HG03064 (cell line): ENCODE measurements at regions not wholly inside any gene's neighbourhood (a gene's known extent, or its start where the extent isn't known, plus 50 kb on each side); places are given as distances from the start of the nearest gene placed in this dataset.
"Not testable (repeated sequence)": the region's sequence is repeated elsewhere in the genome, so short reads cannot be mapped to it uniquely, and the experiment has no call there.

Experiments used
- ATAC-seq: cut with Tn5 transposase; IDR thresholded peaks from one replicate; pipeline ENCODE4 v1.9.1; 2021; ENCODE audit warnings: low read depth; ENCODE audit not compliant: unreplicated experiment

DNA sequence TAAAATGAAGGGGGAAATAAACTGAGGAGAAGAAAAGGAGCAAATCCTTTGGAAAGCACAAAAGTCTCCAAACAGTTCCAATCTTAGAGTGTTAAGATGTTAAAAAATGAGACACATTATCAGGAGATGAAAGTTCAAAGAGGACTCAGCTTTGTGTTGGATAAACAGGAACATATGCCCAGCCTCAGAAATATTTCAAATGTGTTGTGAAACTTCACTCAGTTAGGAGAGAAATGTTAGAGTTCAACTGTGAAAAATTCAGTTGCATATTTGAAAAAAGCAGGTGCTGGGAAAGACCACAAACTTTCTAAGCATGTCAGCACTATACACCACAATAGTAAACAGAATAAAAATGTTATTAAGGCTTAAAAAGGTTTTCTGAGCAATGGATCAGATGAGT lies 136.8 kb upstream of the PRKD1 start:
- no peak for ATAC-seq

DNA sequence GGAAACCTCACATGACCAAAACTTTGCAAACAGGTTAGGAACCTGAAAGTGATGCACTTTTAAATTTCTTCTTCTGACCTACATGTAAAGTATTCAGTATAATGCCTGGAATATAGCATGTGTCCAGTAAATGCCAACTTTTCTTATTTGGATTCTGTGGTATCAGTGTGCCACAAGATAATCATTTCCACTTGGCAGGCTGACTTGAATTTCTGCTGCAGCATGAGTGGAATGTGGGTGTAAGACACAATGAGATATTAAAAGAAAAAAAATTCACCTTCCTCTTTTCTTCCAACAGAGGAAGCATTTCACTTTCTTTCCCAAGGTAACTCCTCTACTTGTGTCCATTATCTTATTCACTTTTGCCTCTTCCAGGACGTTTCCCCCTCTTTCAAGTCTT lies 141.9 kb upstream of the PRKD1 start:
- ATAC-seq = no peak

DNA sequence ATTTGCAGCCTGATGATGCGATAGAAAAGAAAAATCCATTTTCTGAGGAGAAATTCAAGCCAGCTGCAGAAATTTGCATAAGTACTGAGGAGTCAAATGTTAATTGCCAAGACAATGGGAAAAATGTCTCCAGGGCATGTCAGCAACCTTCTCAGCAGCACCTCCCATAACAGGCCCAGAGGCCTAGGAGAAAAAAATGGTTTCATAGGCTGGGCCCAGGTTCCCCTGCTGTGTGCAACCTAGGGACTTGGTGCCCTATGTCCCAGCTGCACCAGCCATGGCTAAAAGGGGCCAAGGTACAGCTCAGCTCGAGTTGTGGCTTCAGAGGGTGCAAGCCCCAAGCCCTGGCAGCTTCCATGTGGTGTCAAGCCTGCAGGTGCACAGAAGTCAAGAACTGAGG lies 144.8 kb upstream of the PRKD1 start:
- ATAC-seq = not testable (repeated sequence)

DNA sequence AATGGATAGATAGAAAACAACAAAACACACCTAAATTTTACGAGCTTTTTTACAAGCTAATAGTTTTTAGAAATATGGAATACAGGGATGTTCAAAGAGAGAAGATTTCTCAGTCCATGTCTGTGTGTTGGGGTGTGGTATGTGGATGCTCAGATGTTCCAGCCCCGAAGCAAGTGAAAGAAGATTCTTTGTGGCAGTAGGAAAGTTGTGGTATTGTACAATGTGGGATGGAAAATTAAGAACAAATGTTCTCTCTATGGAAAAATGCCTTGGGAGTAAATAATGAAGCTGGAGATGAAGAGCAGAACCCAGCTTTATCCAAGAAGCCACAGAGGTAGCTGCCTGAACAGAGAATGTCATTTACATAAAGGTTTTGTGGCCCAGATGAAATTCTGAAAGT lies 150.3 kb upstream of the PRKD1 start:
- no peak for ATAC-seq

DNA sequence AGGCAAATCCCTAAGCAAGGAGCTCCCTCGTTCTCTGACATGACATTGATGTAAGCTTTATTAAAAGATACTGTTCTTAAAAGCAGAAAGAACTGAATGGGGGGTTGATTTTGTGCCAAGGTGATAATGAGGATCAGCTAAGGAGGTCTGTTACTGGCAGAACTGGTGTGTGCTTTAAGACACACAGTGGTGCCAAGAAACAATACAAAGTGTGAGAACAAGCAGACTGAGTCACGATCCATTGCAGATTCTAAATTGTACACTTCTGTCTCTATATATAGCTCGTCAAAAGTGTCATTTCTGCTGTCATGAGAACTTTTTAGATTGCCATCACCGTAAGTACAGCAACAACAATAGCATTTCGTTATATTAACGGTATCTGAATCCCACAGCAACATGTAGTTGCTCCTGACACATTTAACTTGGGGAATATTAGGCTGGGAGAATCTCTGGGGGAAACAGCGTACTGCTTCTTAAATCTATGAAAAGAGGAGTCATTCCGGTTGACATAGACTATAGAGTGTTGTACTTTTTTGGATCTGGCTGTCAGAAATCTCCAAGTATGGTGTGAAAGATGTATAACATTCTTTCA lies 151.3 kb upstream of the PRKD1 start:
- ATAC-seq = no peak

DNA sequence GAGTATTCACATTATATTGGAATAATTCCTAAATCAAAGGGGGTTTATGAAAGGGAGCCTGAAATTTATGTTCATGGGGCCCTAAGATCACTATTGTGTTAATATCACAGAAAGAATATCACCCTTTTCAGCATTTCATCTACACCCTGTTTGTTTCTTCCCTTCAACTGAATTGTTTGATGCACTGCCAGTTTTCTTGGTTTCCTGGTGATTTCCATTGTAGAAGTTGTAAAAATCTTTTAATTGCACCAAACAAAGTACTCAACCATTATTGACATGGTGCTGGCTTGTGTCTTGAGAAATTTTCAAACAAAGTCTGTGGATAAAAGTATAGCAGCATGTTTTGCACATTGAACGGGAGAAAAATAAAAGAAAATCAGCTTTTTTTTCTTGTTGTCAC lies 154.8 kb upstream of the PRKD1 start:
- no peak for ATAC-seq

DNA sequence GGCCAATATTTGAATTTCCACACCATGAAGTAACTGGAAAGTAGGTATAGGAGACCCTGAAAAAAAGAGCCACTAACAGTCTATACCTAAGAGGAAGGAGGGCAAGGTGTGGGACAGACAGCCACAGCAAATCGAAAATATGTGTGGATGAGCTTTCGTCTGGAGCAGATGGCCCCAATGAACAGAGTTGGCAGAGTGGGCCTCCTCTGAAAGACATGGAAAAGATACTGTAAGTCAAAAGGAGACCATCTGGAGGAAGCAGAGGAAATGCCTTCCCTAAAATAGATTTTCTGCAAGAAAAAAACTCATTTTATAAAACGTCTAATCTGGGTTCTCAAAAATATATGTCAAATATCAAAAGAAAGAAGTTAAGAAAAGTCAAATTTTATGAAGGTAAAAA lies 157.2 kb upstream of the PRKD1 start:
- ATAC-seq = no peak

DNA sequence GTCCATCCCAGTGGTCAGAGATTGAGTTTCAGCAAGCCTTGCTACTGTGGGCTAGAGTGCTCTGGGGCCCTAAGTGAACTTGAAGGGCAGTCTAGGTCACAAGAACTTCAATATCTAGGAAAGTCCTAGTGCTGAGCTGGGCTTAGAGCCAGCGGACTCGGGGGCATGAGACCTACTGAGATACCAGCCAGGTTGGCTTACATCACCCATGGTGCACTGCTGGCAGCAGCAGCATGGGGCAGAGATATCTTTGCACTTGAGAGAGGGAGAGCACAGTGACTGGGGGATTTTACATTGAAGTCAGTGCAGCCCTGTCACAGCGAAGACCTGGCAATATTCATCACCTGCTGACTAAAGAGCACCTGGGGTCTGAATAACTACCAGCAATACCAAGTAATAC lies 158.3 kb upstream of the PRKD1 start:
- ATAC-seq = no peak

DNA sequence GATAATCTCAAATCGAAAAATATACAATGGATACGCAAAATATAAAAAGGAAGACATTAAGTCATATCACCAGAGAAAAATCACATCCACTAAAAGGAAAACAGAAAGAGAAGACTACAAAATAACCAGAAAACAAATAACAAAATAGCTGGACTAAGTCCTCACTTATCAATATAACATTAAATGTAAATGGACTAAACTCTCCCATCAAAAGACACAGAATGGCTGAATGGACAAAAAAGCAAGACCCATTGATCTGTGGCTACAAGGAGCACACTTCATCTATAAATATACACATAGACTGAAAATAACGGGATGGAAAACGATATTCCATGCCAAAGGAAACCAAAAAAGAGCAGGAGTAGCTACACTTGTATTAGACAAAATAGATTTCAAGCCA lies 161.0 kb upstream of the PRKD1 start:
- ATAC-seq = no peak

DNA sequence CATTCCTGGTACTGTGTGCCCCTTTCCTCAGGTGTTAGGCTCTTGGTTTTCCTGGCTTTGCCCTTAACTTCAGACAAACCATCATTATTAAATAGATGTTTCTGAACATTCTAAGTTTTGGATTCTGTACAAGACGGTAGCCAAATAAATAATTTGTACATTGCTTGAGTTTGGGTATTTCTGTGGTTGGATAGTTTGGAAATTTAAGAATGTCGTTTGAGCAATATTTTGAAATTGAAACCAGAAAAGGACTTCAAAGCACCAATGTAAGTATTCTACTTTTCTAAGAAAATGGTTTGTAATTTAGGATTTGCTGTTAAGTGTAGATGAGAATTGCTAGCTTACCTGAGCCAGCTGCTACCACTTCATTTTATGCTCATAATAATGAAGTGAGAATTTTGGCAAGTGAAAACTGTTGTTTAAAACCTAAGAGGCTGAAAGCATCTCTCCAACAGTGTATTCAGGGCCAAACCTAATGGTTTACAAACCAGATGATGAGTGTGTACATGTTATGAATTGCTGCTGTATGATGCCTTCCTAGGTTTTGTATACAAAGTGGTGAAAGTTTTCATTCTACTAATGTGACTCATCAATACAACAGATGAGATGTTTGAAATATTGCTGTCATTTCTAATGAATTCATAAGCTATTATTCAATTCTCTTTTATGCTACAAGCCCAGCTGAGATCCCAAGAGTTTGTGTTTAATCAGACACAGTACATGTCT lies 181.5 kb upstream of the PRKD1 start:
- no peak for ATAC-seq

DNA sequence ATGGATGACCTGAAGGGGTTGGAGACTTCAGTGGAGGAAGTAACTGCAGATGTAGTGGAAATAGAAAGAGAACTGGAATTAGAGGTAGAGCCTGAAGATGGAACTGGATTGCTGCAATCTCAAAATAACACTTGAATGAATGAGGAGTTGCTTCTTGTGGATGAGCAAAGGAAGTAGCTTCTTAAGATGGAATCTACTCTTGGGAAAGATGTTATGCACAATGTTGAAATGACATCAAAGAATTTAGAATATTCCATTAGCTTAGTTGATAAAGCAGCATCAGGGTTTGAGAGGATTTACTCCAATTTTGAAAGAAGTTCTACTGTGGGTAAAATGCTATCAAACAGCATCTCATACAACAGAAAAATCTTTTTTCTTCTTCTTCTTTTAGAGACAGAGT lies 186.4 kb upstream of the PRKD1 start:
- no peak for ATAC-seq

DNA sequence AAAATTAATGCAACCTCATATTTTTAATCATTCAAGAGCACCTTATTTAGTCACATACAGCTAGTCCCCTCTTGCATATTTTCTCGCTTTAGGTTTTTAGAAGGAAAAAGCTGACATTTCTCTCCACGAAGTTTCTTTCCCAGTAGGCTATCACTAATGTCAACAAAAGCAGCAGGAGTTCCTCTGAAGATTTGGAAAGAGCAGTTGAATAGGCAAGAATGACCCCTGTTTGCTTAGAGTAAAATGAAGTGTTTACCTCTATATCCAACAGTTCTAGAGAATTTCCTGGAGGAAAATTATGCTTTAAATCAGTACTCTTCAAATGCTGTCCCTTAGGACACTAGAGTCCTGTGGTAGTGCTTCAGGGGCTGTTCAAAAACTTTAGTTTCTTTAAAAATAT lies 188.1 kb upstream of the PRKD1 start:
- no peak for ATAC-seq

DNA sequence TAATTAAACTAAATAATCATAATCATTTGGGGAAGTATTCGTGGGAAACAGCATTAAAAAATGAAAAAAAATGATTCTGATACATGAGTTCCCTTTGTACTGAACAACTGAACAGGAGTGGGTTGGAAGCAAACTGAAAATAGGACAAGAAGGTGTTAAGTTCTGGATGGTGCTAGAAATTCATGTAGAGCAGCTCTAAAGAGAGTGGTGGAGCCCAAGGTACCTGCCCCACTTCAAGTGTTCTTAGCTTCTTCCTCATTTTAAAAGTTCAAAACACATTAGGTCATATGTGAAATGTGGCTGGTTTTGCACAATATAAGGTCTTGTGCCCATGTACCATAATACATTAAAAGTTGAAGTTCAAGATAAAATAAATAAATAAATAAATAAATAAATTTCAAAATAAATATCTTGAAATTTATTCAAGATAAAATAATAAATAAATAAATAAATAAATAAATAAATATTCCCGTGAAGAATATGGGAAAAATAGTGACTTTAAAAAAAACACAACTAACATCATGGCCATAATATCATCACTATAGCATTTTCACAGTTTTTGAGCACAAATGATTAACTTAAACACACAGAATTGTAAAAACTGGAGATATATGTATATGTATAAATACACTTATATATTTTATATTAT lies 191.5 kb upstream of the PRKD1 start:
- no peak for ATAC-seq

DNA sequence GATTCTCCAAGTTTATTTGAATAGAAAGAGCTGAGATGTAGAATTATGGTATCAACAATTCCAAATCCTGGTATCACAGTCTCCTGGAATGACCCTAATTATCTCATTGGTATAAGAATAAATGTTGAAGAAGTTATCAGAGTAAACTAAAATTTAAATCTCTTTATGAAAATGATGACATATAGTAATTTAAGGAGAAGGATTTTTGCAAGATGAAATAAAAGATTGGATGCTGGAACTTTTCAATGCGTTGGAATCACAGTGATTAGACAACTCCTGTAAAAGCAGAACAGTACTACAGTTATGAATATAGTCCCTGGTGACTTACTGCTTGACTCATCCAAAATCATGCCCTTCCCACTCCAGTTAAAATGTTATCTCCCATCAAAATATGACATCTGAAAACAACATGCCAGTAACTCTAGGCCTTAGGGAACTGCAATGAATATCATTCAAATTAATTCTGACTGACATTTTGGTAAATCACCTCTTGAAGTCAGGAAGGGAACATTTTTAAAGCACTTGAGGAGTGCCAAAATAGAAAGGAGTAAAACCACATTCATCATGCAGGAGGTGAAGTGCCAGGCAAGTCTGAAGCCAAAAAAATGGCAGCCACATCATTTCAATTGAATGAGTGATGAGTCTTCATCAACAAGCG lies 197.8 kb upstream of the PRKD1 start:
- ATAC-seq = no peak

DNA sequence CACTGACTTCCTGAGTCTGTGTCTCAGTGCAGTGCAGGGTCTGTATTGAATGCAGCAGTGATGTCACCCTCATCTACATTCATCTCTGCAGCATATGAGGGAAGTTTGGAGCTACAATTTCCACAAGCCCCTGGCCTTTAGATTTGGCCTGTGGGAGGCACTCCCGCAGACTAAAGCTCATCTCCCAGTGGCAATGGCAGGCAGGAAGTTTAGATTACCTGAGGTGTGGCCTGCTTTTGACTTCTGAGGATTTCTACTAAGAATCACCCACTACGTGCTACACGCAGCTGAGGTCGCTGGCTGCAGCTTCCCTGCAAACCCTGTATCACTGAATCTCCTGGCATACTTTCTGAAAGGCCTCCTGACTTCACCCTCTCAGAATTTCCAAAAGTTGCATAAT lies 202.2 kb upstream of the PRKD1 start:
- no peak for ATAC-seq

DNA sequence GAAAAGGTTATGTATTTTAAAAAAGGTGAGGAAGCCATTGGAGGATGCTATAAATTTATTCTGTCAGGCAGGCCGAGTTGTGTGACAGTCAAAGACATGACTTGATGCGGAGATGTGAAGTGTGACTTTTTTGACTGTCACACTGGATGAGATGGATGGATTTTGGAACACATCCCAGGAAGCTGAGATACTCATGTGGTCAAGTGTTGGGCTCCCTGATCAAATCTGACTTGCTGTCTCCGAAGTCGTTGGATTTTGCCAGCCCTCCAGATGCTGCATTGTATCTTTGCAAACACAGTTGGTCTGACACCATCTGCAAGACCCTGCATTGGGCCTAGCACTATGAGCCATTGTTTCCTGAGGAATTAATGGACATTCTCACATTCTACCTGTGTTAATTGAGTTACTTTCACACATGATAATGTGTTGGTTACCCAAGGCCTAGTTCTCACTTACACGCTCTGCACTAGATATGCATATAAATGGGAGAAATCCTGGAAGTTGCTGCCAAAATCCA lies 204.0 kb upstream of the PRKD1 start:
- no peak for ATAC-seq

DNA sequence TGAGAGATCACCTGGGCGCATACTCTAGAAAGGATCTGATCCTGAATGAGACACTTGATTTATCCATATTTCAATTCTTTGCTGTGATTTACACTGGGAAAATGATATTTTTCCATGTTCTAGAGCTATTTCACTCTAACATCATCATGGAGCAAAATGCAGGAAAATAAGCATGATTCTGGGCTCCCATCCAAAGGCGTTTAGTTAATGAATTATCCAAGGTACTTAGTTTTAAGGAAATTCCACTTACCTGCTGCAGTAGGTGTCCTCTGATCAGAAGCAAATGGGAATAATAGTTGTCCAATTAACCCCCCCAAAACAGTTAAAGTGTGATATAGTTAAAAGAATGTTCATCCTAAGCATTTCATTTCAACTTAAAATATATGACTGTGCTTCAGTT lies 204.5 kb upstream of the PRKD1 start:
- no peak for ATAC-seq

DNA sequence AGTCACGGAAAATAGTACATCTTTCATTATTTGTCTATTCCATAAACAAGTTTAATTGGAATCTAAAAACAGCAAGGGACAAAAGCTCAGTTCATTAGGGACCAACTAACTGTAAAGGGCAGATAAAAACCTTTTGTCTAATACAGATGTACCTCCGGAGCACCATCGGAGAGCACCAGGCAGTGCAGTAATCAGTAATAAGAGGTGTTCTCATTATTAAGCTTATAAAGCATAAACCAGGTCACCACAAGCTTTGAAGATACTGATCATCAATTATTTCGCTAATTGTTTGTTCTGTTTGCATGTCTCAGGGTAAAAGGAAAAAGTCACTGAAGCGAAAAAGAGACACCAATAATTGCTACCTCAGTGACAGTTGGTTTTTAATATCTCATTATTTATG lies 207.3 kb upstream of the PRKD1 start:
- no peak for ATAC-seq

DNA sequence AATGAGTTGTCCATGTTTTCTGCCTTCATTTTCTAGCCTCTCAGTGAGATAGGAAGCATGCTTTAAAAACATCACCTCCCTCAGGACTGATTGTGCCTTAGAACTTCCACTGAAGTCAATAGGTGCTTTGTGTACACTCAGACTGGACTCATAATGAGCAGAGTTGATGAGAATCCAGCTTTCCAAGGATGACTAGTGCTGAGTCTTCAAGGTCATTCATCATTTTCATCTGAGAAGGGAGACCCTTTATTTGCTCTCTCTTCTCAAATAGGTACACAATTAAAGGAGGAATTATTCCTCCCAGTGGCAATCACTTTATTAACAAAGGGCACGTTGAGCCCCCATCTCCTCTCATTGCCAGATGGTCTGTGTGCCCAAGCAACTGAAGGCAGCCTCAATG lies 210.9 kb upstream of the PRKD1 start:
- ATAC-seq = no peak

DNA sequence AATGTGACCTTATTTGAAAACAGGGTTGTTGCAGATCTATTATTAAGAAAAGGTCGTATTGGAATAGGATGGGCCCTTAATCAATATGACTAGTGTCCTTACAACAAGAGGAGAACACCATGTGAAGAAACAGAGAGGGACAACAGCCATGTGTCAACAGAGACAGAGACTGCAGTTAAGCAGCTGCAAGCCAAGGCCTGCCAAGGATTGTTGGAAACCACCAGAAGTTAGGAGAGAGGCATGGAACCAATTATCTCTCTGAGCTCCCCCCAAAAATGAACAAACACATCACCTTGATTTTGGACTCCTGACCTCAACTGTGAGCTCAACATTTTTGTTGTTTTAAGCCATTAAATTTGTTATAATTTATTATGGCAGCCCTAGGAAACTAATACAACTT lies 214.6 kb upstream of the PRKD1 start:
- ATAC-seq = no peak

DNA sequence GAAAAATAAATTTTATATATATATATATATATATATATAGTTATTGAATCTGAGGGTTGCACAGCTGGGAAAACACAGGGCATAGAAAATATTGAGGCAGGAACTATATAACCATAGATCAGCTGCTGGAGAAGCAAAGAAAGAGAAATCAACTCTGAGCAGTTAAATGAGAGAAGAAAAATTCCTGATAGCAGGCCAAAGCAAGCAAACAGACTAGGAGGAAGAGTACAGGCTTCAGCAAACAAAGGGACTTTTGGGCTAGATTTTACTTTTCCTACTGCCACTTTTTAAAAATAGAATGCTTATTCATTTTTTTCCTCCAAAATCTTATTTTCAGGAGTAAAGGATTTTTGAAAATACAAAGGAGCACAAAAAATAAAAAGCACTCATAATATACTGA lies 216.0 kb upstream of the PRKD1 start:
- ATAC-seq = no peak

DNA sequence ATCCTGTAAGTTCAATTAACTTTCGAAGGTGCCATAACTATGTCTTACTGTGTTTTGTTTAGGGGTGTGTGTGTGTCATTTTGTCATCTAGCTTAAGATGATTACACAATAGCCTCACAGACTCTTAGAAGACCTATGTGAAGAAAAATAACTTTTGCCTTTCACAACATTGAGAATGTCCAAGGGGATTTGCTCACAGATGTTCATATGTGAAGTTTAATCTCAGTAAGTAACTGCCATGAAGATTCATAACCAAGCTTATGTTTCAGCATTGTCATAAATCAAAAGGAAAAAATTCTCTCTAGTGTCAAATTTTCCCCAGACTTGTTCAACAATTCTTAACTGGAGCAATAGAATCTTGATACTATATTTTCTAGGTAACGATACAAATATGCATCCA lies 226.1 kb upstream of the PRKD1 start:
- no peak for ATAC-seq
